GM18498 (cell line): ENCODE measurements at regions not wholly inside any gene's neighbourhood (a gene's known extent, or its start where the extent isn't known, plus 50 kb on each side); places are given as distances from the start of the nearest gene placed in this dataset.

ENCODE experiments used
- ATAC-seq: cut with Tn5 transposase; IDR thresholded peaks from one replicate; pipeline ENCODE4 v1.9.1; 2021; ENCODE audit warnings: mild to moderate bottlenecking, moderate library complexity; ENCODE audit not compliant: unreplicated experiment

- no peak for ATAC-seq
Observed at GRCh38 chr13:26839682-26840081, 79.1 kb upstream of the GPR12 start.

GRCh38 chr13:26838821-26839220 lies 78.2 kb upstream of the GPR12 start:
- no peak for ATAC-seq

GRCh38 chr13:26837997-26838396 lies 77.4 kb upstream of the GPR12 start:
- no peak for ATAC-seq

GRCh38 chr13:26837102-26837501 lies 76.5 kb upstream of the GPR12 start:
- ATAC-seq, result no peak

GRCh38 chr13:26836626-26837025 lies 76.0 kb upstream of the GPR12 start:
- no peak for ATAC-seq

- ATAC-seq, result no peak
Observed at GRCh38 chr13:26834646-26835045, 74.1 kb upstream of the GPR12 start.

- ATAC-seq, result no peak
Observed at GRCh38 chr13:26831336-26831908, 70.8 kb upstream of the GPR12 start.

GRCh38 chr13:26829716-26830115 lies 69.1 kb upstream of the GPR12 start:
- ATAC-seq, result no peak

GRCh38 chr13:26824581-26824980 lies 64.0 kb upstream of the GPR12 start:
- ATAC-seq, result no peak

GRCh38 chr13:26822146-26822545 lies 61.6 kb upstream of the GPR12 start:
- no peak for ATAC-seq

- no peak for ATAC-seq
Observed at GRCh38 chr13:26821672-26822071, 61.1 kb upstream of the GPR12 start.

- ATAC-seq, result no peak
Observed at GRCh38 chr13:26820871-26821270, 60.3 kb upstream of the GPR12 start.

GRCh38 chr13:26819046-26819445 lies 58.5 kb upstream of the GPR12 start:
- no peak for ATAC-seq

- no peak for ATAC-seq
Observed at GRCh38 chr13:26816881-26817280, 56.3 kb upstream of the GPR12 start.

GRCh38 chr13:26813980-26814348 lies 53.4 kb upstream of the GPR12 start:
- no peak for ATAC-seq

GRCh38 chr13:26813321-26813979 lies 52.9 kb upstream of the GPR12 start:
- ATAC-seq, result no peak

- ATAC-seq, result no peak
Observed at GRCh38 chr13:26811581-26811980, 51.0 kb upstream of the GPR12 start.
